ENCODE measurements at regions not wholly inside any gene's neighbourhood (a gene's known extent, or its start where the extent isn't known, plus 50 kb on each side); places are given as distances from the start of the nearest gene placed in this dataset.

GRCh38 chrX:10077425-10078188, 79.2 kb upstream of the CLCN4 start:
- no peaks in the 10 kb centered on the region for H3K27me3 Mint-ChIP-seq (ENCODE audit: insufficient read depth, low read depth, poor library complexity)
- peaks cover 9% of the 10 kb centered on the region for H3K4me1 ChIP-seq (ENCODE audit: insufficient read depth)
- no peak overlapping the region for H3K4me3 ChIP-seq
- H3K4me2 ChIP-seq = no peak overlapping the region
- H3K36me3 ChIP-seq (ENCODE audit: insufficient read depth) = no peaks in the 10 kb centered on the region
- no peaks in the 10 kb centered on the region for H3K9me3 Mint-ChIP-seq
- no peak overlapping the region for H2AFZ ChIP-seq
- DNase-seq (ENCODE audit: low spot score) = no peak
- TF ChIP-seq CREB1 (CRISPR knock-in tag; IDR thresholded peaks at IDR 0.05; ENCODE audit: low read depth) = no peak
- no peak for TF ChIP-seq EZH2 (IDR thresholded peaks at IDR 0.05; ENCODE audit: low read depth, unreplicated experiment)
- no peak for TF ChIP-seq POLR2AphosphoS5 (IDR thresholded peaks at IDR 0.05; ENCODE audit: low read depth)
- TF ChIP-seq ETS1 (IDR thresholded peaks at IDR 0.05) = no peak
- TF ChIP-seq ZNF331 (CRISPR knock-in tag; IDR thresholded peaks at IDR 0.05; ENCODE audit: low read depth) = no peak
- no peak for TF ChIP-seq ZNF462 (CRISPR knock-in tag; IDR thresholded peaks at IDR 0.05)
- no peak for TF ChIP-seq STAT1 (IDR thresholded peaks at IDR 0.05; ENCODE audit: unreplicated experiment)
- TF ChIP-seq, protein P1, sequence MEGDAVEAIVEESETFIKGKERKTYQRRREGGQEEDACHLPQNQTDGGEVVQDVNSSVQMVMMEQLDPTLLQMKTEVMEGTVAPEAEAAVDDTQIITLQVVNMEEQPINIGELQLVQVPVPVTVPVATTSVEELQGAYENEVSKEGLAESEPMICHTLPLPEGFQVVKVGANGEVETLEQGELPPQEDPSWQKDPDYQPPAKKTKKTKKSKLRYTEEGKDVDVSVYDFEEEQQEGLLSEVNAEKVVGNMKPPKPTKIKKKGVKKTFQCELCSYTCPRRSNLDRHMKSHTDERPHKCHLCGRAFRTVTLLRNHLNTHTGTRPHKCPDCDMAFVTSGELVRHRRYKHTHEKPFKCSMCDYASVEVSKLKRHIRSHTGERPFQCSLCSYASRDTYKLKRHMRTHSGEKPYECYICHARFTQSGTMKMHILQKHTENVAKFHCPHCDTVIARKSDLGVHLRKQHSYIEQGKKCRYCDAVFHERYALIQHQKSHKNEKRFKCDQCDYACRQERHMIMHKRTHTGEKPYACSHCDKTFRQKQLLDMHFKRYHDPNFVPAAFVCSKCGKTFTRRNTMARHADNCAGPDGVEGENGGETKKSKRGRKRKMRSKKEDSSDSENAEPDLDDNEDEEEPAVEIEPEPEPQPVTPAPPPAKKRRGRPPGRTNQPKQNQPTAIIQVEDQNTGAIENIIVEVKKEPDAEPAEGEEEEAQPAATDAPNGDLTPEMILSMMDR (conservative IDR thresholded peaks at IDR 0.05; ENCODE audit: low read depth in 2 of 2) = peak in 1 of 2 experiments; percentile 12; a peak in 1 of 4 replicates
- ATAC-seq = peak; percentile 43; the same call in 2 of the 3 replicates
- H3K27ac Mint-ChIP-seq = no peak overlapping the region
- H3K79me2 ChIP-seq (replicated peaks; ENCODE audit: insufficient read depth) = no peaks in the 10 kb centered on the region
- H3F3A ChIP-seq (replicated peaks; ENCODE audit: low read depth) = no peaks in the 10 kb centered on the region
- peaks cover 11% of the 10 kb centered on the region; the same call in 2 of the 3 replicates for H3K36me3 Mint-ChIP-seq (ENCODE audit: low read depth)
- peaks cover 24% of the 10 kb centered on the region; the same call in 2 of the 3 replicates for H3K4me1 Mint-ChIP-seq
- H3K27me3 ChIP-seq (ENCODE audit: insufficient read depth) = no peaks in the 10 kb centered on the region
- no peak overlapping the region for H3K27ac ChIP-seq (ENCODE audit: low read depth)
- no peaks in the 10 kb centered on the region for H3K9me2 ChIP-seq (ENCODE audit: insufficient read depth)
- no peaks in the 10 kb centered on the region for H4K20me1 ChIP-seq (replicated peaks; ENCODE audit: insufficient read depth)
- no peak overlapping the region for H3K4me3 Mint-ChIP-seq

Measured in GM23338 (cell line).